GM23248 (cell line): ENCODE measurements at regions not wholly inside any gene's neighbourhood (a gene's known extent, or its start where the extent isn't known, plus 50 kb on each side); places are given as distances from the start of the nearest gene placed in this dataset.

Experiments
- DNase-seq: peaks from one replicate; pipeline ENCODE4 v3.0.0-alpha.2; 2015
- H2AFZ ChIP-seq: fragments of 200-600 bp; sonication (generic); 2 replicates; pipeline ENCODE4 v1.6.1; 2016; ENCODE audit warnings: antibody characterized with exemption
- H3F3A ChIP-seq: fragments of 200-600 bp; sonication (generic); 2 replicates; pipeline ENCODE4 v1.6.1; 2016; ENCODE audit warnings: mild to moderate bottlenecking, antibody characterized with exemption, mixed run types; ENCODE audit not compliant: insufficient read depth
- H3K27ac ChIP-seq: fragments of 200-600 bp; sonication (generic); 2 replicates; pipeline ENCODE4 v1.5.1; 2016; ENCODE audit warnings: mild to moderate bottlenecking
- H3K27me3 ChIP-seq: fragments of 200-600 bp; sonication (generic); replicated peaks from 2 replicates; pipeline ENCODE4 v1.6.1; 2016; ENCODE audit warnings: mild to moderate bottlenecking; ENCODE audit not compliant: insufficient read depth
- H3K36me3 ChIP-seq: fragments of 200-600 bp; sonication (generic); 2 replicates; pipeline ENCODE4 v1.6.1; 2016; ENCODE audit warnings: low read depth, mild to moderate bottlenecking
- H3K4me1 ChIP-seq: fragments of 200-600 bp; sonication (generic); 2 replicates; pipeline ENCODE4 v1.6.1; 2016; ENCODE audit warnings: mild to moderate bottlenecking; ENCODE audit not compliant: insufficient read depth
- H3K4me2 ChIP-seq: fragments of 200-600 bp; sonication (generic); one replicate; pipeline ENCODE4 v1.6.1; 2016; ENCODE audit warnings: mild to moderate bottlenecking; ENCODE audit not compliant: unreplicated experiment
- H3K4me3 ChIP-seq: fragments of 200-600 bp; sonication (generic); 2 replicates; pipeline ENCODE4 v1.5.1; 2016; ENCODE audit warnings: mild to moderate bottlenecking
- H3K79me2 ChIP-seq: fragments of 200-600 bp; sonication (generic); 2 replicates; pipeline ENCODE4 v1.6.1; 2016; ENCODE audit warnings: mild to moderate bottlenecking; ENCODE audit not compliant: insufficient read depth
- H3K9ac ChIP-seq: fragments of 200-600 bp; sonication (generic); 2 replicates; pipeline ENCODE4 v1.6.1; 2016; ENCODE audit warnings: mild to moderate bottlenecking
- H3K9me2 ChIP-seq: fragments of 200-600 bp; sonication (generic); 2 replicates; pipeline ENCODE4 v1.6.1; 2016; ENCODE audit warnings: mixed run types, mild to moderate bottlenecking, moderate library complexity; ENCODE audit not compliant: insufficient read depth
- H3K9me3 ChIP-seq: fragments of 200-600 bp; sonication (generic); one replicate; pipeline ENCODE4 v1.6.1; 2017; ENCODE audit warnings: low read depth
- H4K20me1 ChIP-seq: fragments of 200-600 bp; sonication (generic); 2 replicates; pipeline ENCODE4 v1.6.0; 2016; ENCODE audit not compliant: insufficient read depth
- EZH2 ChIP-seq: fragments of 200-600 bp; sonication (generic); IDR thresholded peaks from 2 replicates; pipeline ENCODE4 v1.6.1; 2018; ENCODE audit warnings: antibody characterized with exemption, mild to moderate bottlenecking; ENCODE audit not compliant: insufficient read depth, poor library complexity, severe bottlenecking
- EZH2phosphoT487 ChIP-seq: fragments of 200-600 bp; sonication (generic); IDR thresholded peaks from 2 replicates; pipeline ENCODE4 v1.6.1; 2018; ENCODE audit warnings: antibody characterized with exemption, moderate library complexity, mild to moderate bottlenecking, low read depth; ENCODE audit not compliant: insufficient read depth
- WGBS, 2 experiments: methylation state at CpG; one replicate each; pipeline ENCODE4 v1.1.6; 2015 to 2017; ENCODE audit warnings: low lambda C conversion rate in 2 of 2, low coverage in 1 of 2; ENCODE audit errors: missing lambda C conversion rate in 2 of 2; 5-methylcytosine and 5-hydroxymethylcytosine counted together
- in situ Hi-C: fragments of 300-500 bp; cut with MboI; formaldehyde crosslinking; loops from 2 replicates; pipeline ENCODE4 v1.15.0; 2020

DNA sequence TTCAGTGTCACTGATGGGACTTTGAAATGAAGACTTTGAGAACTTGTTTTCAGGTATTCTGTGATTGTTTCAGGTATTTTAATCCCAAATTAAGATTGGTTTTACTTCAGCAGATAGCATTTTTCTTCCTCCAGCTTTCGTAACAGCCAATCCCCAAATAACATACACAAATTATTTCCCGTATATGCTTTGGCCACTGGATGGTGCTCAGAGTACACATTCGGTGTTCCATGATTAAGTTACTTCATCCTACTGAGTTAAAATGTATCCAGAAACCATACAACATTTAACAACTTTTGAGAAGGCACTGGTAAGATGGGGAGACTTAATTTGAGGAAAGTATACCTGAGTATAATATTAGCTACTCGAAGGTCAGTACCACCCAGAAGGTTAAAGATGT is 233.4 kb upstream of the FAM47A start:
- Histone ChIP-seq H4K20me1 (no peaks in the 10 kb centered on the region), H3F3A (no peaks in the 10 kb centered on the region), H3K4me3 (no peak overlapping the region), H3K79me2 (no peaks in the 10 kb centered on the region), H3K9ac (no peak overlapping the region), H2AFZ (no peak overlapping the region), H3K36me3 (no peaks in the 10 kb centered on the region), H3K9me2 (no peaks in the 10 kb centered on the region), H3K4me2 (no peak overlapping the region), H3K27me3 (no peaks in the 10 kb centered on the region), H3K9me3 (no peaks in the 10 kb centered on the region), H3K27ac (no peak overlapping the region), H3K4me1 (no peaks in the 10 kb centered on the region)
- no peak for TF ChIP-seq EZH2
- no peak for TF ChIP-seq EZH2phosphoT487
- 3 to 6% methylated on average over 4 of the region's 4 CpGs for WGBS, 2 experiments
- in situ Hi-C loops = no loop called here
- DNase-seq = peak; percentile 26

- no peak overlapping the region for H3K27ac ChIP-seq
- no peaks in the 10 kb centered on the region for H3K4me1 ChIP-seq
- DNase-seq = no peak
- in situ Hi-C loops = no loop called here
- TF ChIP-seq EZH2 = no peak
- TF ChIP-seq EZH2phosphoT487 = no peak
- no peaks in the 10 kb centered on the region for H3K9me2 ChIP-seq
- no peak overlapping the region for H2AFZ ChIP-seq
- no peaks in the 10 kb centered on the region for H3F3A ChIP-seq
- H3K4me3 ChIP-seq = no peak overlapping the region
- H3K4me2 ChIP-seq = no peak overlapping the region
- H3K36me3 ChIP-seq = no peaks in the 10 kb centered on the region
- no peak overlapping the region for H3K9ac ChIP-seq
- no peaks in the 10 kb centered on the region for H3K9me3 ChIP-seq
- H4K20me1 ChIP-seq = no peaks in the 10 kb centered on the region
- no peaks in the 10 kb centered on the region for H3K79me2 ChIP-seq
- WGBS, 2 experiments = 18 to 26% methylated on average over 3 of the region's 3 CpGs
- H3K27me3 ChIP-seq = no peaks in the 10 kb centered on the region
These were observed 218.6 kb upstream of the FAM47A start for GRCh38 chrX:34350561-34351335.

DNA sequence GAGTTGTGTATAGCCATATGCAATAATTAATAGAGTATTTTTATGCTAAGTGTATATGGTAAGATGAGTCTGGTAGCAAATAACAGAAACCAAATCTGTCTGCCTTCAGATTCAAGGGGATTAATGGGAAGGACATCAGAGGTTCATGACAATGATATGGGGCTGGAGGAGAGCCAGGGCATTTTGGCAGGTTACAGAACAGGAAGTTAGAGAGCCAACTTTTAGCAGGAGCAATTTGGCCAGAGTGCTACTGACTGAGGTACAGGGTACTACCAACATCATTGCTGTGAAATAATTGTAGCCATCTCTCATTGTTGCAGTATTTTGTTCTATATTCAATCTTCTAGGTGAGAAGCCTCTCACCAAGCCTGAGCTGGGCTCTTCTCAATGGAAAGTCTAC is 210.9 kb upstream of the FAM47A start:
- in situ Hi-C loops = no loop called here

DNA sequence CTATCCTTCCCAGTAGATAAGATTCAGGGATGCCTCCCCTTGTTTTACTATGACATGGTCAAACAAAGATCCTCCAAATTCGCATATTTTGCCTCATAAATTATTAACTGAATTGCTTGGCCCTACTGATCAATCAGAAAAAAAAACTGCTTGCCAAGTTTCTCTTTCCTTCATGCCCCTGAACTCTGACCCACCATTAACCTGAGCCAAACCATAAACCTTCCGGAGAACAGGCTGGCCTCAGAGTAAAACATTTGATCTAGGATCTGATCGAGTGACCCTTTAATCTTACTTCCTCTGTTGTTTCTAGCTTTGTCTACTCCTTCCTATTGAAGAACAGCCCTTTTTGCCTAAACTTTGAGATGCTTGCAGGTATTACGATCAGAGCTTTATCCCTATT is 209.7 kb upstream of the FAM47A start:
- Histone ChIP-seq H3K4me3 (no peak overlapping the region), H3K79me2 (no peaks in the 10 kb centered on the region), H3K36me3 (no peaks in the 10 kb centered on the region), H3K9me2 (no peaks in the 10 kb centered on the region), H3K9ac (no peak overlapping the region), H3K4me1 (no peaks in the 10 kb centered on the region), H3F3A (no peaks in the 10 kb centered on the region), H3K27ac (no peak overlapping the region), H3K27me3 (no peaks in the 10 kb centered on the region), H3K4me2 (no peak overlapping the region), H3K9me3 (no peaks in the 10 kb centered on the region), H4K20me1 (no peaks in the 10 kb centered on the region), H2AFZ (no peak overlapping the region)
- TF ChIP-seq EZH2phosphoT487 (no peak), EZH2 (no peak)
- in situ Hi-C loops = no loop called here
- no peak for DNase-seq
- 0 to 5% methylated on average over 4 of the region's 4 CpGs for WGBS, 2 experiments

More for the DNA sequence above, 210.9 kb upstream of the FAM47A start:
- Histone ChIP-seq H3K36me3 (no peaks in the 10 kb centered on the region), H3K79me2 (no peaks in the 10 kb centered on the region), H4K20me1 (no peaks in the 10 kb centered on the region), H3K4me3 (no peak overlapping the region), H3K9me2 (no peaks in the 10 kb centered on the region), H3K9me3 (no peaks in the 10 kb centered on the region), H3K9ac (no peak overlapping the region), H2AFZ (no peak overlapping the region), H3K4me1 (no peaks in the 10 kb centered on the region), H3K4me2 (no peak overlapping the region), H3K27ac (no peak overlapping the region), H3K27me3 (no peaks in the 10 kb centered on the region), H3F3A (no peaks in the 10 kb centered on the region)
- TF ChIP-seq EZH2 (no peak), EZH2phosphoT487 (no peak)
- no peak for DNase-seq

DNA sequence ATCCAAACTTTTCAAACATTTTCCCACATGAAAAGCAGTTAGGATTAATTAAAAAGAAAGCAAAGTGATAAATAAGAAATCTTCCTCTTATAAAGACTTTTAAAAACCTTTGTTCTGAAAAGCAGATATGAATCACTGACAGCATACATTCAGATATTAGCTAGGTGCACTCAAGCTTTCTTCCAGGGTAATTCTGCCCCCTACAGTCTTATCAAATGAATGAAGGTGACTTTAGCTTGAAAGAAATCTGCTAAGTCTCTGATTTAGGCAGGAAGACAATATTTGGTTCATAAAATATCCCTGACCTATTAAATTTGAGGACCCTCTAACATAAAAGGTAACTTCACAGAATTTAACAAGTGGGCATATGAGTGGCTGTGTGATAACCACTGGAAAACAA is 209.1 kb upstream of the FAM47A start:
- in situ Hi-C loops = no loop called here
- H3F3A ChIP-seq = no peaks in the 10 kb centered on the region
- no peak overlapping the region for H3K9ac ChIP-seq
- no peak for TF ChIP-seq EZH2phosphoT487
- TF ChIP-seq EZH2 = no peak
- no peaks in the 10 kb centered on the region for H3K9me2 ChIP-seq
- H3K79me2 ChIP-seq = no peaks in the 10 kb centered on the region
- H3K27ac ChIP-seq = no peak overlapping the region
- no peaks in the 10 kb centered on the region for H3K4me1 ChIP-seq
- H3K4me2 ChIP-seq = no peak overlapping the region
- no peaks in the 10 kb centered on the region for H3K9me3 ChIP-seq
- DNase-seq = no peak
- no peak overlapping the region for H3K4me3 ChIP-seq
- H3K36me3 ChIP-seq = no peaks in the 10 kb centered on the region
- no peak overlapping the region for H2AFZ ChIP-seq
- H4K20me1 ChIP-seq = no peaks in the 10 kb centered on the region
- no peaks in the 10 kb centered on the region for H3K27me3 ChIP-seq
